GM12875 (cell line): ENCODE measurements at regions not wholly inside any gene's neighbourhood (a gene's known extent, or its start where the extent isn't known, plus 50 kb on each side); places are given as distances from the start of the nearest gene placed in this dataset.
"Not testable (repeated sequence)": the region's sequence is repeated elsewhere in the genome, so short reads cannot be mapped to it uniquely, and the experiment has no call there.

Source experiments
- H3K4me3 ChIP-seq: one replicate; pipeline ENCODE4 v1.5.1; 2011; ENCODE audit warnings: low read depth, low read length, control low read depth
- TF ChIP-seq, protein P1 (sequence below): IDR thresholded peaks from 2 replicates; pipeline ENCODE4 v1.5.1; 2011; ENCODE audit warnings: low read depth, mild to moderate bottlenecking, control low read depth, inconsistent platforms, low read length, moderate library complexity, borderline replicate concordance; ENCODE audit not compliant: insufficient read depth

DNA sequence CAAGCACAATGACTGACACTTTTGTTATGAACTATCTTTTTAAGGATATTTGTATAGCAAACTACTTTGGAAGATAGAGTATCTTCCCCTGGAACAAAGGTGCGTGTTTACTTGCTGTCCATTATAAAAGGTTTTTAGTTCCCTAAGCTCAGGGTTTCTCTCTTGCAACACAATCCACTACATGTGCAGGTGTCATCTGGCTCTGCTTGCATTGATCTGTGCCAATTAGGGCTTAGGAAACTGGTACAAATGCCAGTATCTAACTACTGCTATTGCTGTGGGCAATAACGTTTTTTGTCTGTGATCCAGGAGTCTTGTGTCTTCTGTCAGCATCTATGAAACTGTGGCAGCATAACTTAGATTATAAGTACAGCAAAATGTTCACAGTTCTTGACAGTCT is 68.3 kb upstream of the ABCD3 start:
- TF ChIP-seq, protein P1, sequence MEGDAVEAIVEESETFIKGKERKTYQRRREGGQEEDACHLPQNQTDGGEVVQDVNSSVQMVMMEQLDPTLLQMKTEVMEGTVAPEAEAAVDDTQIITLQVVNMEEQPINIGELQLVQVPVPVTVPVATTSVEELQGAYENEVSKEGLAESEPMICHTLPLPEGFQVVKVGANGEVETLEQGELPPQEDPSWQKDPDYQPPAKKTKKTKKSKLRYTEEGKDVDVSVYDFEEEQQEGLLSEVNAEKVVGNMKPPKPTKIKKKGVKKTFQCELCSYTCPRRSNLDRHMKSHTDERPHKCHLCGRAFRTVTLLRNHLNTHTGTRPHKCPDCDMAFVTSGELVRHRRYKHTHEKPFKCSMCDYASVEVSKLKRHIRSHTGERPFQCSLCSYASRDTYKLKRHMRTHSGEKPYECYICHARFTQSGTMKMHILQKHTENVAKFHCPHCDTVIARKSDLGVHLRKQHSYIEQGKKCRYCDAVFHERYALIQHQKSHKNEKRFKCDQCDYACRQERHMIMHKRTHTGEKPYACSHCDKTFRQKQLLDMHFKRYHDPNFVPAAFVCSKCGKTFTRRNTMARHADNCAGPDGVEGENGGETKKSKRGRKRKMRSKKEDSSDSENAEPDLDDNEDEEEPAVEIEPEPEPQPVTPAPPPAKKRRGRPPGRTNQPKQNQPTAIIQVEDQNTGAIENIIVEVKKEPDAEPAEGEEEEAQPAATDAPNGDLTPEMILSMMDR: no peak
- no peak overlapping the region for H3K4me3 ChIP-seq

DNA sequence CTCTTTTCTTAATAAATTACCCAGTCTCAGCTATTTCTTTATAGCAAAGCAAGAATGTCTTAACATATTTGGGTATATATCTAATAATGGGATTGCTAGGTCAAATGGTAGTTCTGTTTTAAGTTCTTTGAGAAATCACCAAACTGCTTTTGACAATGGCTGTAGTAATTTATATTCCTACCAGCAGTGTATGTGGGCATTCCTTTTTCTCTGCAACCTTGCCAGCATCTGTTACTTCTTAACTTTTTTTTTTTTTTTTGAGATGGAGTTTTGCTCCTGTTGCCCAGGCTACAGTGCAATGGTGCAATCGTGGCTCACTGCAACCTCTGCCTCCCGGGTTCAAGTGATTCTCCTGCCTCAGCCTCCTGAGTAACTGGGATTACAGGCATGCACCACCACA is 69.8 kb upstream of the ABCD3 start:
- H3K4me3 ChIP-seq: not testable (repeated sequence)

DNA sequence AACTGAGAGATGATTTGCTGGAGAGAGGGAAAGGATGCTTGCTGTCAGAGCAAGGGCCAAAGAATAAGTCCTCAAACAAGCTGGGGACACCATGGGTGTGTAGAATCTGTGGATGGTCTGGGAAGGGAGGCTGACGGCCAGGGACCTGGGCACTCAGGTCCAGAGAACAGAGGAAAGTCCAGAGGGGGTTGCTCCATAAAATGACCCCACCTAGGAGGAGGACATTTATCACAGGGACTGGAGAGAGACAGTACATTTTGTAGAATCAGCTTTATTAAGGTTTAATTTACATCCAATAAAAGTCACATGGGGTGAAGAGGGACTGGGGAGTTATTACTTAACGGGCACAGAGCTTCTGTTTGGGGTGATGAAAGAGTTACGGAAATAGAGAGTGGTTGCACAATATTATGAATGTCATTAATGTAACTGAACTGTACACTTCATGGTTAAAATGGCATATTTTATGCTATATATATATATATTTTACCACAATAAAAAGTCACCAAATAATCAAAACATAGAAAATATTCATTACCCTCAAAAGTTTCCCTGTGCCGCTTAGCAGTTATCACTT is 73.0 kb upstream of the ABCD3 start:
- TF ChIP-seq, protein P1: no peak

DNA sequence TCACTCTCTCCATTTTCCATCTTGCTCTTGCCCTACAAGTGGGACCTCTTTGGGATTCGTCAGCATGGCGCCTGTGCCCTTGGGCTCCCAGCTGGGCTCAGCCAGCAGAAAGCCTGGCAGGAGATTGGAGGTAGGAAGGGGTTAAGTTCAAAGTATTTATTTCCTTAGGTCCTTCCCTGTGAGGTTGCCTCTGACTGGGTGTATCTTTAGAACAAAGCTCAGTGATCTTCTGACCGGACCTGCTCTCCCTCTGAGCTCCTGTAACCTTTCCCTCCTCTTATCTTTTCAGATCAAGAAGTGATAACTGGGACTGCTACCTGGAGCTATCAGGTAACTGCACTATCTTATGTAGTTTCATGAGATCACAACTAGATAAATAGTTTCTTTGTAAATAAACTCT is 75.8 kb upstream of the ABCD3 start:
- TF ChIP-seq, protein P1: no peak
- no peak overlapping the region for H3K4me3 ChIP-seq

More for the DNA sequence above, 73.0 kb upstream of the ABCD3 start:
- no peak overlapping the region for H3K4me3 ChIP-seq

DNA sequence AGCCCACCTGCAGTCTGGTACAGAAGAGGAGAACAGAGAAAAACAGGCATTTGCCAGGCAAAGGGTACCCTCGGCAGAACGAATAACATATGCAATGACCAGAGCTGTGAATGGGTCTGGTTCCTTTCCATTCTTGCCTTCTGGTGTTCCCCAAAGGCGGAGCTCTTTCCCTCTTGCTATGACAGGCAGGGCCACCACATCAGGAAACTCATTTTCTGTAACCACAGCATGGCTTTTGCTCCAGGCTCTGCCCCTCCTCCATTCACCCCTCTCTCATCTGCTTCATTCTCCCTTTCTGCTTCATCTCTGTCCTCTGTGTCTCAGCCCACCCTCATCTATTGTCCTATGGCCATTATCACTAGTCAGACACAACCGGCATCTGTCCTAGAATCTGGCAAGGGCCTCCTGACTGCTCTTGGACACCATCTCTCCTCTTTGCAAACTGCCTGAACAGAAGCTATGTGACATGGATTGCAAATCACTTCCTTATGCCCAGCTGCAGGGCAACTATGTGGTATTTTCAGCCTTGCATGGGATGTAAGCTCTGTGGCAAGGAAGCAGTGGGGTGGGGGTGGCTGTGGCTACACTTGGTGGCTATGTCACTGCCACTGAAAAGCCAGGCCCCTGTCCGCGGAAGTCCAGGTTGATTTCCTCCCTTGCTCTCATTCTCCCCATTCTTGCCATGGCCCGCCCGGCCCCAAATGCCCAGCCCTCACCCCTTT is 78.8 kb upstream of the ABCD3 start:
- H3K4me3 ChIP-seq: no peak overlapping the region
- TF ChIP-seq, protein P1: no peak

DNA sequence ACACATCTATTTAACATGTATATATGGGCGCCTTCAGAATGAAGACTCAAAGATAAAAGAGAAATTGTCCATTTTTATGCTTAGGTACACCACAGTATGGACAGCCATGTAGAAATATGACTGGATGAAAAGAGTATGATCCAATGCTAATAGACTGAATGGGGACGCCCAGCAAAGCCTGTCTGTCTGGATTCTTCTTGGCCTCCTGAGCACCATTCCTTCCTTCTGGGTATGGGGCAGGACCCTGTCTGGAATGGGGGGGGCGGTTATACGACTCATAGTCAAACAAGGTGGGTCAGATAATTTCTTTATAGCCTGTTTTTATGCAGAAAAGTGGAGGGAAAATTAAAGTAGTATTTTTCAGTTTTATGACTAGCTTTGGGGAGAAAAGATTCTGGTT is 81.2 kb upstream of the ABCD3 start:
- TF ChIP-seq, protein P1: no peak
- no peak overlapping the region for H3K4me3 ChIP-seq

DNA sequence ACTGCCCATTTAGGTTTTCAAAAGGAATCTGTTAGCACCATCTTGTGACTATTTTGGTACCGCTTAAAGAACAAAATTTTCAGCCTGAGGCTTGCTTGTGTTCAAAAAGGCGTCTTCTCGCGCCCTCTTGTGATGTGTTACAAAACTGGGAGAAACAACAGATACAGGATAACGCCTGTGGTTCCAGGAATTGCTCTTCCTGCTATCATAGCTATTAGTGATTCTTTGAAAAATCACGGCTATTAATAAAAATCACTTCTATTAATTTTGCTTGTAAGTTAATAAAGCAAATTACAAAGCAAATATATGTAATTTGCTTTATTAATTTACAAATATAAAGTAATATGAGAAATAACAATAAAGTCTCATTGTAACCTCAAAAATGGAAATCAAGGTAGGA is 82.2 kb upstream of the ABCD3 start:
- H3K4me3 ChIP-seq: no peak overlapping the region
- TF ChIP-seq, protein P1: peak; percentile 53; the same call in 1 of the 2 replicates
